ENCODE measurements at regions not wholly inside any gene's neighbourhood (a gene's known extent, or its start where the extent isn't known, plus 50 kb on each side); places are given as distances from the start of the nearest gene placed in this dataset.
A peak's percentile ranks its signal among the peaks of the same experiment; 100 is the strongest.

DNA sequence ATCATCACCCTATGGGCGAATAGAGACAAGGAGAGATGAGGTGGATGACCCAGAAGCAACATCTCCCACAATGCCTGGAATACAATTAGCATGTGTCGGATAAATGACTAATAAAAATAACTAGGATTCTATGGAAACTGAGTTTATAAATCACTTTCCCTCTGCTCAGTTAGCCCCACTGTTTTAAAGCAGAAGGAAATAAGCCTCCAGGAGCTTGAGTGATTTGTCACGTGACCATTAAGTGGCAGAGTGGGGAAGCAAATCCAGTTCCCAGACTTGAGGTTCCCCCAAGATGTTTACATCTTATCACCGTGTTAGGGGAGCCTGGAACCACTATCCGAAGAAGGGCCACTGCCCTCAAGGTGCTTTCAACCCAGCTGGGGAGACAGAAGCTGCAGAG, 136.5 kb upstream of the CCND2 start:
- H3K4me1 ChIP-seq (ENCODE audit: control insufficient read depth, insufficient read depth, low read length), result peaks cover 74% of the 10 kb centered on the region
- no peaks in the 10 kb centered on the region for H3K9me3 ChIP-seq (replicated peaks; ENCODE audit: control insufficient read depth, insufficient read depth, low read length)
- ChIA-PET SMC1A (ENCODE audit: uncharacterized antibody, unreplicated experiment) (interaction anchor here (0.9 to 17.4 kb wide), 16 partner anchors 7 to 185 kb away, joined by 3 to 395 read pairs (median 5); no protein-coding TSS in a partner anchor), CTCF (interaction anchor here (0.6 to 16.4 kb wide), 7 partner anchors 19 to 140 kb away, joined by 3 to 256 read pairs (median 5); no protein-coding TSS in a partner anchor), RAD21 (ENCODE audit: unreplicated experiment) (interaction anchor here (0.8 to 18.7 kb wide), 10 partner anchors 10 to 140 kb away, joined by 3 to 360 read pairs (median 10); no protein-coding TSS in a partner anchor), POLR2A (interaction anchor here (0.6 to 8.9 kb wide), 9 partner anchors 8 to 138 kb away, joined by 3 to 83 read pairs (median 6); no protein-coding TSS in a partner anchor)
- ATAC-seq (no peak), FAIRE-seq (no peak), DNase-seq (ENCODE audit: low read depth, low spot score) (no peak)
- H3K27me3 ChIP-seq (replicated peaks in 1 of 2; ENCODE audit: control insufficient read depth in 2 of 2, insufficient read depth in 2 of 2, low read length in 1 of 2), result no peaks in the 10 kb centered on the region
- no TSS peak for BruUV-seq (replicated peaks)
- no peaks in the 10 kb centered on the region for H3K79me2 ChIP-seq (ENCODE audit: control insufficient read depth, insufficient read depth, low read length)
- peak overlapping the region; percentile 36 for H3K9ac ChIP-seq (ENCODE audit: control insufficient read depth, insufficient read depth, low read length)
- H2AFZ ChIP-seq (ENCODE audit: control insufficient read depth, low read depth, low read length), result no peak overlapping the region; the same call in 1 of the 2 replicates
- in situ Hi-C loops (cut with MboI) (no loop called here), intact Hi-C loops (cut with micrococcal nuclease; ENCODE audit: unreplicated experiment) (loop anchor here (2.0 kb wide), 1 partner anchor 16 kb away; no protein-coding TSS in a partner anchor)
- peak overlapping the region; percentile 55; the same call in 1 of the 2 replicates for H3K4me3 ChIP-seq
- H4K20me1 ChIP-seq (ENCODE audit: control insufficient read depth, insufficient read depth), result no peaks in the 10 kb centered on the region
- peak overlapping the region; percentile 43 for H3K4me2 ChIP-seq (ENCODE audit: control insufficient read depth, insufficient read depth)
- H3K27ac ChIP-seq (ENCODE audit: control insufficient read depth, insufficient read depth), result peak overlapping the region; percentile 64
- no peaks in the 10 kb centered on the region for H3K36me3 ChIP-seq (ENCODE audit: control insufficient read depth in 2 of 2, insufficient read depth in 2 of 2, low read length in 1 of 2)
- WGBS (ENCODE audit: insufficient coverage, insufficient replicate concordance, low lambda C conversion rate, missing lambda C conversion rate), result 71% methylated on average over 5 of the region's 5 CpGs
- TF ChIP-seq BHLHE40 (IDR thresholded peaks at IDR 0.05; ENCODE audit: borderline replicate concordance in 1 of 2, low read depth in 2 of 2, low read length in 1 of 2) (peak in 1 of 2 experiments; percentile 85; a peak in 2 of 4 replicates), ASH2L (IDR thresholded peaks at IDR 0.05; ENCODE audit: borderline replicate concordance, low read depth) (no peak), RAD51 (IDR thresholded peaks at IDR 0.05) (peak; percentile 98), NR2C2 (IDR thresholded peaks at IDR 0.05; ENCODE audit: borderline replicate concordance, control insufficient read depth, insufficient read length, low read depth) (no peak)
- TF ChIP-seq, protein P1, sequence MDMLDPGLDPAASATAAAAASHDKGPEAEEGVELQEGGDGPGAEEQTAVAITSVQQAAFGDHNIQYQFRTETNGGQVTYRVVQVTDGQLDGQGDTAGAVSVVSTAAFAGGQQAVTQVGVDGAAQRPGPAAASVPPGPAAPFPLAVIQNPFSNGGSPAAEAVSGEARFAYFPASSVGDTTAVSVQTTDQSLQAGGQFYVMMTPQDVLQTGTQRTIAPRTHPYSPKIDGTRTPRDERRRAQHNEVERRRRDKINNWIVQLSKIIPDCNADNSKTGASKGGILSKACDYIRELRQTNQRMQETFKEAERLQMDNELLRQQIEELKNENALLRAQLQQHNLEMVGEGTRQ (IDR thresholded peaks at IDR 0.05; ENCODE audit: borderline replicate concordance, low read depth, low read length), result peak; percentile 63; the same call in 1 of the 2 replicates
- TF ChIP-seq, protein P2, sequence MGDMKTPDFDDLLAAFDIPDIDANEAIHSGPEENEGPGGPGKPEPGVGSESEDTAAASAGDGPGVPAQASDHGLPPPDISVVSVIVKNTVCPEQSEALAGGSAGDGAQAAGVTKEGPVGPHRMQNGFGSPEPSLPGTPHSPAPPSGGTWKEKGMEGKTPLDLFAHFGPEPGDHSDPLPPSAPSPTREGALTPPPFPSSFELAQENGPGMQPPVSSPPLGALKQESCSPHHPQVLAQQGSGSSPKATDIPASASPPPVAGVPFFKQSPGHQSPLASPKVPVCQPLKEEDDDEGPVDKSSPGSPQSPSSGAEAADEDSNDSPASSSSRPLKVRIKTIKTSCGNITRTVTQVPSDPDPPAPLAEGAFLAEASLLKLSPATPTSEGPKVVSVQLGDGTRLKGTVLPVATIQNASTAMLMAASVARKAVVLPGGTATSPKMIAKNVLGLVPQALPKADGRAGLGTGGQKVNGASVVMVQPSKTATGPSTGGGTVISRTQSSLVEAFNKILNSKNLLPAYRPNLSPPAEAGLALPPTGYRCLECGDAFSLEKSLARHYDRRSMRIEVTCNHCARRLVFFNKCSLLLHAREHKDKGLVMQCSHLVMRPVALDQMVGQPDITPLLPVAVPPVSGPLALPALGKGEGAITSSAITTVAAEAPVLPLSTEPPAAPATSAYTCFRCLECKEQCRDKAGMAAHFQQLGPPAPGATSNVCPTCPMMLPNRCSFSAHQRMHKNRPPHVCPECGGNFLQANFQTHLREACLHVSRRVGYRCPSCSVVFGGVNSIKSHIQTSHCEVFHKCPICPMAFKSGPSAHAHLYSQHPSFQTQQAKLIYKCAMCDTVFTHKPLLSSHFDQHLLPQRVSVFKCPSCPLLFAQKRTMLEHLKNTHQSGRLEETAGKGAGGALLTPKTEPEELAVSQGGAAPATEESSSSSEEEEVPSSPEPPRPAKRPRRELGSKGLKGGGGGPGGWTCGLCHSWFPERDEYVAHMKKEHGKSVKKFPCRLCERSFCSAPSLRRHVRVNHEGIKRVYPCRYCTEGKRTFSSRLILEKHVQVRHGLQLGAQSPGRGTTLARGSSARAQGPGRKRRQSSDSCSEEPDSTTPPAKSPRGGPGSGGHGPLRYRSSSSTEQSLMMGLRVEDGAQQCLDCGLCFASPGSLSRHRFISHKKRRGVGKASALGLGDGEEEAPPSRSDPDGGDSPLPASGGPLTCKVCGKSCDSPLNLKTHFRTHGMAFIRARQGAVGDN (IDR thresholded peaks at IDR 0.05), result peak; percentile 21; the same call in 1 of the 2 replicates
- TF ChIP-seq, protein P3, sequence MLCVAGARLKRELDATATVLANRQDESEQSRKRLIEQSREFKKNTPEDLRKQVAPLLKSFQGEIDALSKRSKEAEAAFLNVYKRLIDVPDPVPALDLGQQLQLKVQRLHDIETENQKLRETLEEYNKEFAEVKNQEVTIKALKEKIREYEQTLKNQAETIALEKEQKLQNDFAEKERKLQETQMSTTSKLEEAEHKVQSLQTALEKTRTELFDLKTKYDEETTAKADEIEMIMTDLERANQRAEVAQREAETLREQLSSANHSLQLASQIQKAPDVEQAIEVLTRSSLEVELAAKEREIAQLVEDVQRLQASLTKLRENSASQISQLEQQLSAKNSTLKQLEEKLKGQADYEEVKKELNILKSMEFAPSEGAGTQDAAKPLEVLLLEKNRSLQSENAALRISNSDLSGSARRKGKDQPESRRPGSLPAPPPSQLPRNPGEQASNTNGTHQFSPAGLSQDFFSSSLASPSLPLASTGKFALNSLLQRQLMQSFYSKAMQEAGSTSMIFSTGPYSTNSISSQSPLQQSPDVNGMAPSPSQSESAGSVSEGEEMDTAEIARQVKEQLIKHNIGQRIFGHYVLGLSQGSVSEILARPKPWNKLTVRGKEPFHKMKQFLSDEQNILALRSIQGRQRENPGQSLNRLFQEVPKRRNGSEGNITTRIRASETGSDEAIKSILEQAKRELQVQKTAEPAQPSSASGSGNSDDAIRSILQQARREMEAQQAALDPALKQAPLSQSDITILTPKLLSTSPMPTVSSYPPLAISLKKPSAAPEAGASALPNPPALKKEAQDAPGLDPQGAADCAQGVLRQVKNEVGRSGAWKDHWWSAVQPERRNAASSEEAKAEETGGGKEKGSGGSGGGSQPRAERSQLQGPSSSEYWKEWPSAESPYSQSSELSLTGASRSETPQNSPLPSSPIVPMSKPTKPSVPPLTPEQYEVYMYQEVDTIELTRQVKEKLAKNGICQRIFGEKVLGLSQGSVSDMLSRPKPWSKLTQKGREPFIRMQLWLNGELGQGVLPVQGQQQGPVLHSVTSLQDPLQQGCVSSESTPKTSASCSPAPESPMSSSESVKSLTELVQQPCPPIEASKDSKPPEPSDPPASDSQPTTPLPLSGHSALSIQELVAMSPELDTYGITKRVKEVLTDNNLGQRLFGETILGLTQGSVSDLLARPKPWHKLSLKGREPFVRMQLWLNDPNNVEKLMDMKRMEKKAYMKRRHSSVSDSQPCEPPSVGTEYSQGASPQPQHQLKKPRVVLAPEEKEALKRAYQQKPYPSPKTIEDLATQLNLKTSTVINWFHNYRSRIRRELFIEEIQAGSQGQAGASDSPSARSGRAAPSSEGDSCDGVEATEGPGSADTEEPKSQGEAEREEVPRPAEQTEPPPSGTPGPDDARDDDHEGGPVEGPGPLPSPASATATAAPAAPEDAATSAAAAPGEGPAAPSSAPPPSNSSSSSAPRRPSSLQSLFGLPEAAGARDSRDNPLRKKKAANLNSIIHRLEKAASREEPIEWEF (IDR thresholded peaks at IDR 0.05; ENCODE audit: insufficient replicate concordance, low read depth, low read length), result no peak
- TF ChIP-seq, protein P4, sequence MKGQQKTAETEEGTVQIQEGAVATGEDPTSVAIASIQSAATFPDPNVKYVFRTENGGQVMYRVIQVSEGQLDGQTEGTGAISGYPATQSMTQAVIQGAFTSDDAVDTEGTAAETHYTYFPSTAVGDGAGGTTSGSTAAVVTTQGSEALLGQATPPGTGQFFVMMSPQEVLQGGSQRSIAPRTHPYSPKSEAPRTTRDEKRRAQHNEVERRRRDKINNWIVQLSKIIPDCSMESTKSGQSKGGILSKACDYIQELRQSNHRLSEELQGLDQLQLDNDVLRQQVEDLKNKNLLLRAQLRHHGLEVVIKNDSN (IDR thresholded peaks at IDR 0.05; ENCODE audit: borderline replicate concordance, extremely low read length, insufficient read depth, low read depth, low read length), result peak; percentile 41
- TF ChIP-seq, protein P5, sequence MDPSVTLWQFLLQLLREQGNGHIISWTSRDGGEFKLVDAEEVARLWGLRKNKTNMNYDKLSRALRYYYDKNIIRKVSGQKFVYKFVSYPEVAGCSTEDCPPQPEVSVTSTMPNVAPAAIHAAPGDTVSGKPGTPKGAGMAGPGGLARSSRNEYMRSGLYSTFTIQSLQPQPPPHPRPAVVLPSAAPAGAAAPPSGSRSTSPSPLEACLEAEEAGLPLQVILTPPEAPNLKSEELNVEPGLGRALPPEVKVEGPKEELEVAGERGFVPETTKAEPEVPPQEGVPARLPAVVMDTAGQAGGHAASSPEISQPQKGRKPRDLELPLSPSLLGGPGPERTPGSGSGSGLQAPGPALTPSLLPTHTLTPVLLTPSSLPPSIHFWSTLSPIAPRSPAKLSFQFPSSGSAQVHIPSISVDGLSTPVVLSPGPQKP (IDR thresholded peaks at IDR 0.05; ENCODE audit: low read depth, low read length), result no peak
